Neural cell (in vitro differentiated cells): ENCODE measurements at regions not wholly inside any gene's neighbourhood (a gene's known extent, or its start where the extent isn't known, plus 50 kb on each side); places are given as distances from the start of the nearest gene placed in this dataset.

Experiments used
- CTCF ChIP-seq: fragments of 450-650 bp; IDR thresholded peaks from 2 replicates; pipeline ENCODE4 v1.5.1; 2014; ENCODE audit warnings: antibody characterized with exemption, mild to moderate bottlenecking, moderate library complexity; ENCODE audit not compliant: poor library complexity, severe bottlenecking
- EP300 ChIP-seq: fragments of 450-650 bp; conservative IDR thresholded peaks from 2 replicates; pipeline ENCODE4 v1.6.1; 2014; ENCODE audit warnings: antibody characterized with exemption, mild to moderate bottlenecking, moderate library complexity; ENCODE audit not compliant: poor library complexity, severe bottlenecking
- EZH2 ChIP-seq: fragments of 200-600, 300-800 bp; shearing (Covaris generic), sonication (generic); IDR thresholded peaks from 2 replicates; pipeline ENCODE4 v1.6.1; 2014; ENCODE audit warnings: antibody characterized with exemption, low read length, borderline replicate concordance, mild to moderate bottlenecking; ENCODE audit not compliant: insufficient read depth, poor library complexity, severe bottlenecking
- MXI1 ChIP-seq: fragments of 450-650 bp; conservative IDR thresholded peaks from 2 replicates; pipeline ENCODE4 v1.6.1; 2014; ENCODE audit warnings: antibody characterized with exemption, mild to moderate bottlenecking; ENCODE audit not compliant: poor library complexity, severe bottlenecking
- POLR2AphosphoS5 ChIP-seq: IDR thresholded peaks from 2 replicates; pipeline ENCODE4 v1.6.1; 2012
- REST ChIP-seq: IDR thresholded peaks from 2 replicates; pipeline ENCODE4 v1.6.1; 2012; ENCODE audit warnings: borderline replicate concordance
- SMC3 ChIP-seq: fragments of 450-650 bp; conservative IDR thresholded peaks from 2 replicates; pipeline ENCODE4 v1.6.1; 2014; ENCODE audit warnings: antibody characterized with exemption, mild to moderate bottlenecking, moderate library complexity; ENCODE audit not compliant: poor library complexity
- TAF1 ChIP-seq: IDR thresholded peaks from 2 replicates; pipeline ENCODE4 v1.6.1; 2012; ENCODE audit warnings: low read depth

- TF ChIP-seq POLR2AphosphoS5 (no peak), CTCF (no peak), EZH2 (no peak), TAF1 (no peak), MXI1 (no peak), SMC3 (no peak), EP300 (no peak), REST (no peak)
Observed at GRCh38 chr3:61357902-61358301, 106.7 kb upstream of the FHIT start.
